ENCODE measurements at regions not wholly inside any gene's neighbourhood (a gene's known extent, or its start where the extent isn't known, plus 50 kb on each side); places are given as distances from the start of the nearest gene placed in this dataset.
"Not testable (repeated sequence)": the region's sequence is repeated elsewhere in the genome, so short reads cannot be mapped to it uniquely, and the experiment has no call there.

DNA sequence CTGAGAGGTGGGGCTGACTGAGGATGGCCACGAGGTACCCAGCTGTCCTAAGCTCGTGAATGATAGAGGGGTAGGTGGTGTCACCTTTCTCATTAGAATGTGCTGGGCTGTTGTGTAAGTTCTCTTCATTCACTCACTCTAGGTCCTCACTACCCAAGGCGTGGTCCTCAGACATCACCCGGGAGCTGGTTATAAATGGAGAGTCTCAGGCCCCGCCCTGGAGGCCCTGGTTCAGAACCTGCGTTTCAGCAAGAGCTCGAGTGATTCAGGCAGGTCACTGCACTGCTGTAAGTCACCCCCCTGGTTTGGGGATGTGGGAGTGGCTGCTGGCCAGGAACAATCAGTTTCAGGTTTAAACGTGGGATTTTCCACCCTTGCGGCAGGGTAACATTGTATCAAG lies 139.8 kb downstream of the FOXL1 start:
- no peak for DNase-seq

DNA sequence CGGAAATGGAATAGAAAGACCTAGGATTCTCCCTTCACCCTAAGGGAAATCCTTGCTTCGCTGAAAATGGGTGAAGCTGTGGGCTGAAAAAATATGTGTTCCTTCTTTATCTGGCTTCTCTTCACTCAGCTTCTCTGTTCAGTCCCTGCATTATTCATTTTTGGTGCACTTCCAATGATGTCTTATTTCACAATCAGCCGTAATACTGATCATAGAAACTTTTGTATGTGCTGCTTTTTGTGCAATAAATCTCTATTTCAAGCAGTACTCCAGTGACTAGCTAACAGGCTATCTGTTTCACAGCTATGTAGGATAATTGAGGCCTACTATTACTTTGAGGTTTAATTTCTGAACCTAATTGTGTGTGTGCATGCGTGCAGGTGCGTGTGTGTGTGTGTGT lies 144.6 kb downstream of the FOXL1 start:
- no peak for DNase-seq

DNA sequence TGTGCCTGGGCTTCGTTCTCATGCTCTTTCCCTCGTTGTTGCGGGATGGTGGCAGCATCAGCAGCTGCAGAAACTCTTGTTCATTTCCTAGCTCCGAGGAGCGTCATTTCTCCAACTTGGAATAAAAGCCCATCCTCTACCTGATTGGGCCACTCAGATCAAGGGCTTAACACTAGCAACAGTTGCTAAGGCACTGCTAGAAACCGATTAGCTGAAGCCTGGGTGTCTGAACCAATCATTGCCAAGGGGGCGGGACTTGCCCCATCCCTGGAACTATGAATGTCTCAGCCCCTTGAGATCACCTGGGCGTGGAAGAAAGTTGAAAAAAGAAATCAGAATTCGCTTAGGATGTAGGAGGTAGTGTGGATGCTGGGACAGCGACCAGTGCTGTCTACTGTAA lies 145.3 kb downstream of the FOXL1 start:
- DNase-seq = no peak

DNA sequence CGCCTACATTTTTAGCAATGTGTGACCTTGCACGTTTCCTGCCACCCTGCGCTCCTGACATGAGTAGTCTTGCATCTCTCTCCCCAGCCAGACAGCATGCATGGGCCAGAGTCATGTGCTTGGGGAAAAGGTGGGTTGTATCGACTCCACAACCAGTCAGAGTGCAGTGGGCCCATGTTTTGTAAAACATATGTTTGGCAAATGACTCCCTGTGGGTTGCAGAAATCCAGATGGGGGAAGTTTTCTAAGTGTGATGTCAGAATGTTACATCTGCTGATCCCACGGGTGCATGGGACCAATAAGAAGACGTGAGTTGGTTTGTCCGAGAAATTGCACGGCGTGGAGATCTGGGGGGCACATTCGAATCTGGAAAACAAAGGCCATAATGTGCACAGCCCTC lies 147.1 kb downstream of the FOXL1 start:
- no peak for DNase-seq

DNA sequence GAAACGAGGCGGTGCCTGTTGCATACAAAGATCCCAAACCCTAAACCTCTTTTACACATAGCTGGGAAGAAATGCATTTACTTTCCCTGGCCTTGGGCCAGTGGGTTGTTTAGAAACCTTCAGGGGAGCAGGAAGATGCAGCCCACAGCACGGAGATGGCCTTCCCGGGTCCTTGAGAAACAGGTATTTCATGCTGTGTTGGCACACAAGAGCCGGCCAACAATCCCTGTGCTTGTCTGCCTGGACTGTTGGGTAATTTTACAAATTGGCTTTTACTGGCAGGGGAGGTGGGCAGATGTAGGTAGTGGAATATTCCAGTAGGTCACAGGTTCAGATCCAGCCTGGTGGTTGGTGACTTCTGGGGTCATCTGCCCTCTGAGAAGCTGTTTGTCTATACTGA lies 148.0 kb downstream of the FOXL1 start:
- no peak for DNase-seq

DNA sequence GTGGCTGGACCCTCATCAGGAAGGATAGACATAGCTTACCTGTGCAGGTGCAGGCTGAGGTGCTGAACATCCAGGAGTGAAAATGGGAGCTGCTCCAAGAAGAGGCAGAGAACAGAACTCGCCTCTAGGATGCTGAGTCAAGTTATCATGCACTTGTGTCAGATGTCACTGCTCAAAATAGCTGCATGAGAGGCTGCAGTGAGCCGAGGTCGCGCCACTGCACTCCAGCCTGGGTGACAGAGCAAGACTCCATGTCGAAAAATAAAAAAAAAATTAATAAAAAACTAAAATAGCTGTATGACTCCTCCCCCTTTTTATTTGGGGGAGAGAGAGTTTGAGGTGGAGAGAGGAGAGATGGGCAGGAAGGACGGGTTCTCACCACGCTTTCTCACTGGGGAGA lies 148.8 kb downstream of the FOXL1 start:
- DNase-seq = no peak

DNA sequence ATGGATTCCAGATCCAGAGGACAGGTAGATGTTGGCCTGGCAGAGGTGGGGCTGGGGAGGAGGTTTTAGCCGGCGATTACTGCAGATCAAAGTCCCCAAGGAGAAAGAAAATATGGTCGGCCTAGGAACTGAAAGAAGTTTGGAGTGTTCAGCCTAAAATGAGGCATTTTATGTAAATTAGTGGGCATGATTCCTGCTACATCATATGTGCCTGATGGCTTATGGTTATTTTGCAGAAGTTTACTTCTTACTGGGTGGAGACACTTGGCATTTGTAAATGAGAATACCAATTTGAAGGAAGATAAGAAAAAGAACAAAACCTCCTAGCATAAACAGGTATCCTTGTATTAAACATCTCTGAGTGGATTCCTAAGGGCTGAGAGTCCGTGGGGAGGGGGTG lies 149.3 kb downstream of the FOXL1 start:
- no peak for DNase-seq

DNA sequence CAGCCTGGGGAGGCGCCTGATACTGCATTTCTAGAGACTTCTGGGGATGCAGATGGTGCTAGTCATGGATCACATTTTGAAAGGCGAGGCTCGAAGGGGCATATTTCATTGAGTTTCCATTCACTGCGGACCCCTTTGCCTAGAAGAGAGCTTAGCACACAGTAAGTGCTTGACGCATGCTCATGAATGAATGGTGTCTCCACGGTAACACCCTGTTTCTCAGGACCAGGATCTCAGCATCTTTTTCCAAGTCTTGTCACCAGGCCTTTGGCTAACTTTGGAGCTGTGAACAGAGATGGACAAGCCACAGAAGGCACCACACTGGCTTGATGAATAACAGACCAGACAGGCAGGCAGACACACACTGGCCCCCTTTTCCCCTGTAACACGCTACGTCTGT lies 151.3 kb downstream of the FOXL1 start:
- no peak for DNase-seq

DNA sequence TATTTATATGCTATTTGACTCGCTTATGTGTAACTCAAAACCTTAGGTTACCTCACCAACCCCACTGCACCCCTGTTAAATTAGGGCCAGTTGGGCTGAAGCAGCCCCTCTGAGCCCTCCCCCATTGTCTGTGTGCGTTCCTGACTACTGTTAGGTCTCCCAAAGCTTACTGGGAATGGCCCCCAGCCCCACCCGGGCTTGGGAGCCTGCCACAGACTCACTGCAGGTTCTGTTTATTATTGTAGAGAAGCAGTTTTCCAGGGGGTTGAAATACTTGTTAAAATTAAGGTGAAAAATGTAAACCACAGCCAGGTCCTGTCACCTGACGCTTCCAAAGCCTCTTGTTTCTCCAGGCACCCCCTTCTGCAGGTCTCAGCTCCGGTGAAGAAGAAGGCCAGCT lies 151.7 kb downstream of the FOXL1 start:
- DNase-seq = no peak

DNA sequence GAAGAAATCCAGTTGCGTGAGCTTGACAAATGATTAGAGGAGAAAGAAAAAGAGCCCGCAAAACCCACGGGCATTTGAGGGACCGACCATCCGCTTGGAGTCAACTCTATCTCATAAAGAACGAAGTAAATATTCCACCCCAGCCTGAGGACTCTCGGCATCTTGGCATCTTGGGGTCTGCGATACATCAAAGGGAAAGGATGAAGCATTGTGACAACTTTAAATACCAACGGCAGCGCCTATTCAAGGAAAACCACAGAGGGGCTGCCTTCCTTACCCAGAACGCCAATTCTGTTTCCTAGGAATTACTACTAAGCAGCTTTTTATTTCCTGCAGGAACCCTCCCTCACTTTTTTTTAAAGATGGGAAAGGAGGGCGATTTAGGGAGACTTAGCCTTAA lies 152.2 kb downstream of the FOXL1 start:
- no peak for DNase-seq

DNA sequence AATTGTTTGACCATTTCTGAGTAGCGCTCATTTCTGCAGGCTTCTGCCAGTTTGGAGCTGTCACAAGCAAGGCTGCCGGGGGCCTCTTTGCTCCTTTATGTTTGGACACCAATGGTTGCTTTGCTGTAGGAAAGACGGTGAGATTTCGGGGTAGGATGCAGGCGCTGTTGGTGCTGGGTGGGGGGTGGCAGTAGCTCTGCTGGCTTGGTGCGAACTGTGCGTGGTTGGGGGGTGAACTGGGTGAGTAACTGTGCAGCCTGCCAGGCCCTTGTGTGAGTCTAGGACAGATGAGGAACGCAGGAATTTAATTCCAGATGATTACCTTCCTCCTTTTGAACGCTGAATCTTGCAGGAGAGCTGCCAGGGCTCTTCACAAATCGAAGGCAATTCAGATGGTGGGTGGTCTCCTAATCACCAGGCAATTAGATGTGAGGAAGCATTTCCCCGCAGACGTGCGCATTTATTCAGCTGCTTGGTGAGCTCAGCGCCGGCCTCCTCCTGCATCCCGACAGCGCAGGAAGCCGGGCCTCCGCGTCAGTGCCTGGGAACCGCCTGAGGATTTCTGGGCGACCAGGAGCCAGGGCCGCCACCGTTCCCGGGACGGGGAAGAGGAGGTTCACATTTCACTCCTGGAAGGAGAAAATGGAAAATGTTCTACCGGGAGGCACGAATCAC lies 154.4 kb downstream of the FOXL1 start:
- no peak for DNase-seq

DNA sequence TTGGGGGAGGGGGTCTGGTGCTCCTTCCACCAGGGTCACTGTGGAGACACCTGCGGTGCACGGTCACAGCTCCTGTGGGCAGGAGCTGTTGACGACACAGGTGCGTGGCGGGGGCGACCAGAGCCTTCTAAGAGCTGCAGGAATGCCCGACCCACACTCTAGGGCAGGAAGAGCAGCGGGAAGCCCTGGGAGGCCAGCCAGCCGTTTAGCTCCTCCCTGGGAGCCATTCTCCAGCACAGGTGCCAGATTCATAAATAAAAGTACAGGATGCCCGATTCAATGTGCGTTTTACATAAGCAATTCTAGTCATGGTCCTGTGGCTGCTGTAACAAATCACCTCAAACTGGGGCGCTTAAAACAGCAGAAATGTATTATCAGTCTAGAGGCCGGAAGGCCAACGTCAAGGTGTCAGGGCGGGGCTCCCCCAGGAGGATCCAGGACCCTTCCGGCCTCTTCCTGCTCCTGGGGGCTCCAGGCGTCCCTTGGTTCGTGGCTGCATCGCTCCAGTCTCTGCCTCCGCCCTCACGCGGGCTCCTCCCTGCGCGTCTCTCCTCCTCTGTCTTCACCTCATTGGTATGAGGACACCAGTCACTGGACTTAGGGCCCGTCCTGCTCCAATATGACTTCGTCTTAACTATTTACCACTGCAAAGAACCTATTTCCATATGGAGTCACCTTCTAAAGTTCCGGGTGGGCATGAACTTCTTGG lies 155.4 kb downstream of the FOXL1 start:
- no peak for DNase-seq

DNA sequence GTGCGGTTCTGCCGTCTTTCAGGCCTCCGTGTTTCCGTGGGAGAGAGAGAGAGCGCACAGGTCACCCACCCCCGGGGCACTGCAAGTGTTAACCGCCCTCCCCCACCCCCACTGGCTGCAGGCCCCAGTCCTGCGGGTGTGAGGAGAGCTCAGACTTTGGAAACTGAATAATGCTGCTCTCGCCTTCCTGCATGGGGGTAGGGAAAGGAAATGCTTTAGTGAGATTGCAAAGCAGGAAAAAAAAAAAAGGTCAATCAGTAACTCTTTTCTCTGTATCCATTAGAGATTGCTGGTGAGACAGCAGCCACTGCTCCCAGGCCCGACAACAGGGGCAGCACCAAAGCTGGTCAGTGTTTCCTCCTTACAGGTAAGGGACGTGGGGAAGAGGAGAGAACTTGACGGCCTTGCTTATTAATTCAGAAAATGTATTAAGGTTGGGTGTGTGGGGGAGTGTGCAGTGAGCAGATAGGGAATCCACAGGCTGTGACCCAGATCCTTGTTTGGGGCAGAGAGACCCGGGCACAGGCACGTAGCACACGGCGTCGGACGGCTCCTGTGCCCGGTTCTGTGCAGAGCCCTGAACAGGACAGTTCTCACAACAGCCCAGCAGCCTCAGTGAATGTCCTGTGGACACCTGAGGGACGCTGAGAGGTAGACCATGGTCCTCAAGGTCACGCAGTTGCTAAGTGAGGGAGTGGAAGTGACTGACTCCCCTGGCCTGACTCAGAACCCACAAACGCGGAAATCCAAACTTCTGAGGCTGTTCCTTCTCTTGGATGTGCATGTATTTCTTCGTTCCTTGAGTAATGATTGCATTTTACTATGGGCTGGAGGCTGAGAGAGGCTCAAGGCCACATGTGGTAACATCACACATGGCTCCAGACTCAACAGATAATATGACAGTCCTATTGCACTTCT lies 156.5 kb downstream of the FOXL1 start:
- DNase-seq = no peak

DNA sequence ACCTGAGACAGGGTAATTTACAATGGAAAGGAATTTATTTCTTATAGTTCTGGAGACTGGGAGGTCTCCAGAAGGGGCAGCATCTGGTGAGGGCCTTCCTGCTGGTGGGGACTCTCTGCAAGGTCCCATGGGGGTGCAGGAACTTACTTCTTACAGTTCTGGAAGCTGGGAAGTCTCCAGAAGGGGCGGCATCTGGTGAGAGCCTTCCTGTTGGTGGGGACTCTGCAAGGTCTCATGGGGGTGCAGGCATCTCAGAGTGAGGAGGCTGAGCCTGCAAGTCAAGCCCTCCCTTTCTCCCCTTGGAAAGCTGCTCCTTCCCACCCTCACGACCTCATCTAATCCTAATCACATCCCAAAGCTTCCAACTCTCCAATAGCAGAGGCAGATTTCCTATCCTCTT lies 157.4 kb downstream of the FOXL1 start:
- DNase-seq = no peak

DNA sequence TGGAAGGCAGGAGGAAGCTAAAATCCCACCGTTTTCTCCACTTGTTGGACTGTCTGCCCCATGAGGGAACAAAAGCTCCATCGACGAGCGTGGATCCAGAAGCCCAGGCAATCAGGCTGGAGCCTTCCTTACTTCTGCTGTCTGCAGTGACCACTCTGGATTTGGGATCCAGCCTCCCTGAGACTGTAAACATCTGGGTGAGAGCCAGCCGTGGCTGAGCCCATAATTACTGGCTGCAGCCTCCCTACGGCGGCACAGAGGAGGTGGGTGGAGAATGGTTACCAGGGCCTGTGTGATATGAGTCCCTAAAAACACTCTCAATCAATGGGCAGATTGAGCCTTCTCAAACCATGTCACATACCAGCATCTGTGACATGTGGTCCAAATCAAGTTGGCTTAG lies 158.2 kb downstream of the FOXL1 start:
- DNase-seq = no peak

DNA sequence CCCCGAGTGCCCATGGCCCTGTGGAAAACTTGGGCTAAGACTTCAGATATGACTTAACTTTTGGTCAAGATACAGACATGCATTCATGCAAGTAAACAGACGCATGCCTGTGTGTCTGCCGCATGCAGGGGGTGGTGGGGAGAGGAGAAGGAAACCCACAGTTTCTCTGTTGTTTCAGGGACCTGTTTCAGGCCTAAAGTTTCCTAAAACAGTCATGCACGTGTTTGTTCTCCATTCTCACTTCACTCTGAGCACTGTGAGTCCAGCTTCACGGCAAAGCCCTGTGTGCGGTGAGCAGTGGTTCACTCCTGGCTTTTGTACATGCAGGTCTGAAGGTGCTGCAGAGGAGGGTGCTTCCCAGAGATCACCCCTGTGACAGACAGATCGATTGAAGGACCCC lies 158.7 kb downstream of the FOXL1 start:
- no peak for DNase-seq

DNA sequence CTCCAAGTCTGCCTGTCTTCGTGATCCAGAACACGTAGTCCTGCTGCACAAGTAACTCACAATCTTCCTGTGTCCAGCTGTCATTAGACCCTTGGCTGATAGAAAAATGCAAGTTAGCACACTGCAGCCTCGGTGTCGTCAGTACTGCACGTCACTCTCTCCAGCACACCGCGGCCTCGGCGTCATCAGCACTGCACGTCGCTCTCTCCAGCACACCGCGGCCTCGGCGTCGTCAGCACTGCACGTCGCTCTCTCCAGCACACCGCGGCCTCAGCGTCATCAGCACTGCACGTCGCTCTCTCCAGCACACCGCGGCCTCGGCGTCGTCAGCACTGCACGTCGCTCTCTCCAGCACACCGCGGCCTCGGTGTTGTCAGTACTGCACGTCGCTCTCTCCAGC lies 160.0 kb downstream of the FOXL1 start:
- DNase-seq = not testable (repeated sequence)

DNA sequence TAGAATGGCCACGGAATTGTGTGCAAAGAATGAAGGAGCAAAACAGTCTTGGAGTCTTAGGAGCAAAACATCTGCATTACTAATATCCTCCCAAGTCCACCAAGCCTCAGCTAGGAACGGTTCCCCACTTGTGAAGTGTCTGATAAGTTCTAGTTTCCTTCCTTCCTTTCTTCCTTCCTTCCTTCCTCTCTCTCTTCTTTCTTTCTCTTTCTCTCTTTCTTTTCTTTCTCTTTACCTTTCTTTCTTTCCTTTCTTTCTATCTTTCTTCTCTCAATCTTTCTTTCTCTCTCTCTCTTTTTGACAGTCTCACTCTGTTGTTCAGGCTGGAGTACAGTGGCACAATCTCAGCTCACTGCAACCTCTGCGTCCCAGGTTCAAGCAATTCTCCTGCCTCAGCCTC lies 160.8 kb downstream of the FOXL1 start:
- no peak for DNase-seq

DNA sequence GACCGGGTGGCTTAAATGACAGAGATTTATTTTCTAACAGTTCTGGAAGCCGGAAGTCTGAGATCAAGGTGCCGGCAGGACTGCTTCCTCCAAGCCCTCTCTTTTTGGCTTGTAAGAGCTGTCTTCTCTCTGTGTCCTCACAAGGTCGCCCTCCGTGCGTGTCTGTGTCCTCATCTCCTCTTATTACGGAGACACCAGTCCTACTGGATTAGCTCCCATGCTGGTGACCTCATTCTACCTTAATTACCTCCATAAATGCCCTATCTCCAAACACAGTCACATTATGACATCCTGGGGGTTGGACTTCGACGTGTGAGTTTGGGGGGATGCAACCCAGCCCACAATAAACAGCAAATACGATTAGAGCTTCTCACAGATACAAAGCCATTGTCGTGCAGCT lies 161.5 kb downstream of the FOXL1 start:
- no peak for DNase-seq

DNA sequence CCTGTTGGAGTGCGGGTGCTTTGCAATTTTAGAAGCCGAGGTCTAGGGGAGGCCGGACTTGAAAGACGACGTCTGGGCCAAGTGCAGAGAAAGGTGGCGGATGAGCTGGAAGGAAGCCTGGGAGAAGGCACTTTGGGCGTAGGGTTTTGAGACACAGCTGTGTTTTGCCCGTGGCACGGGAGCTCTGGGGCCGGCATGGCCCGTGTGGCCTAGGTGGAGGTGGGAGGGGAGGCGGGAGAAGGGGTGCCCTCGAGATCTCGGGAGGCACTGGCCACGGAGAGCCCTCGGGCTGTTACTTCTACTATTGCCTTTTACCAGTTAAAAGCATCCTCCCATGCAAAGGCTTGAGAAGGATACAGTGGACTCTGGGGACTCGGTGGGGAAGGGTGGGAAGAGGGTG lies 161.9 kb downstream of the FOXL1 start:
- no peak for DNase-seq

DNA sequence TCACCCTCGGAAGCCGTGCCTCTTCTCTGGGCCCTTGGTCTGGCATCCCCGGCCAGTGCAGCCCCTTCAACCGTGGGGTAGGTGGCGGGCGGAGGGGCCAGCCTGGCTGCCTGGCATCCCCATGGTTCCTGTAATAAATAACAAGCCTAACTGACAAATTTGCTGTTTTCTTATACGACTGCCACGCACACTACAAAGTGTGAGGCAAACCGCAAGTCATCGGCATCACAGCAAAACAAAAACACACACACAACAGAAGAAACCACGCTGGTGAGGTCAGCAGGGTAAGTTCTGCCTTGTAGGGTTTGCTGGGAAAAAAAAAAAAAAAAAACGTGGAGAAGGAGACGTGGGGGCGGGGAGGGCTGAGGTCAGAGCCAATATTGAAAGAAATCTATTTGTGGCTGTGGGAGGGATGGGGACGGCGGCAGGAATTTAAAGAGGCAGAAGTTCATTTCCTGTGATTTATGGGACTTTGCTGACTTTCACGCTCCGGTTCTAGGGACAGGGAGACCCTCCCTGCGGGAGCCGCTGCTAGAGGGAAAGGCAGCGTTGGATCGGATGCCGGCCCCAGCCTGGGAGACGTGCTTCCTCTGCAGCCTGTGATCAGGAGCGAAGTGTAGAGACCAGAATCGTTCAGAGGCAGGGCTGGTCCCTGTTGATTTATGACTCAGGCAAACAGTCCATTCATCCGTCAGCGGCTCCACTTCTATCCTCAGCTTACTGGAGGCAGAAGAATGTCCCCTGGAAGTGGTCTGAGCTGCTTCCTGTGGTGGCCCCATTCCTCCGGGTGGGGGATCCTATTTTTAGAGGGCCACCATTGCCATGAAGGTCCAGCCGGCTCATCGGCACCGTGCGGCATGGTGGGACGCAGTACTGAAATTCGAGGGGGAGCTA lies 162.8 kb downstream of the FOXL1 start:
- no peak for DNase-seq

DNA sequence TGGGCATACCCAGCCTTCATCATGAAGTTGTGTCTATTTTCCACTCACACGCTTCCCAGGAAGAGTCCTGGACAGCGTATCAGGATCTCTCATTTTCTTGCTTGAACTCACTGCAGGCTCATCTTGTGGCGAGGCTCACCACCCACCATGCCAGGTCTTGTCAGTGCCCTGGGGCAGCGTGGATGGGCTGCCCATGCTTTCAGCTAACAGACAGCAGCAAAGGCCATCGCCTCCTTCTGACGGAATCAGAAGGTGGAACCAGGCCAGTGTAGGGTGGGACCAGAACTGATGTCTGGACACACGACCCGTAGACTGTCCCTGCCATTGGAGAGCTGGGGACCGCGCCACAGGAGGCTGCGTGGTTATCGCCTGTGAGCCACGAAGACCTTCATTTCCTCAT lies 169.4 kb downstream of the FOXL1 start:
- no peak for DNase-seq

DNA sequence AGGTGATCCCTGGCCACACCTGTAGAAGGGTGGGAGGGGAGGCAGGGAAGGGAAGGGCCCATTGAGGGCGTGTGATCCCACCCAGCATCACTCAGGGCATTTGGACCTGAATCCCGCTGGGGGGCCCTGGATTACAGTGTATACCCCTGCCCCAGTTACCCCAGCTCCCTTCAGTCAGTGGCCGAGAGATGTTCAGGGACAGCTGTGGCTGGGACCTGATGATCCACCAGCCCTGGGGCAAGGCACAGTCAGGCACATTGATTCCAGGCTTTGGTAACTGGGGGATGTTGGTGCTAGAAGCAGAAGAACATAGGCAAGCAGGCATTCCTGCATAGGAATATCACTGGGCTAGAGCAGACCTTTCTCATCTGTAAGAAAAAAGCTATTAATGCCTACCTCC lies 170.3 kb downstream of the FOXL1 start:
- no peak for DNase-seq
